ENCODE measurements at regions not wholly inside any gene's neighbourhood (a gene's known extent, or its start where the extent isn't known, plus 50 kb on each side); places are given as distances from the start of the nearest gene placed in this dataset.

GRCh38 chr7:155216475-155217272, 81.0 kb upstream of the INSIG1 start:
- no peak for DNase-seq (ENCODE audit: low read depth)

- DNase-seq (ENCODE audit: low read depth), result no peak
These were observed 80.0 kb upstream of the INSIG1 start for GRCh38 chr7:155217634-155218033.

- DNase-seq (ENCODE audit: low read depth), result no peak
These were observed 79.2 kb upstream of the INSIG1 start for GRCh38 chr7:155218276-155219153.

GRCh38 chr7:155219154-155219531, 78.5 kb upstream of the INSIG1 start:
- no peak for DNase-seq (ENCODE audit: low read depth)

- no peak for DNase-seq (ENCODE audit: low read depth)
These were observed 77.5 kb upstream of the INSIG1 start for GRCh38 chr7:155219947-155220769.

- no peak for DNase-seq (ENCODE audit: low read depth)
These were observed 76.8 kb upstream of the INSIG1 start for GRCh38 chr7:155220903-155221302.

- no peak for DNase-seq (ENCODE audit: low read depth)
These were observed 76.1 kb upstream of the INSIG1 start for GRCh38 chr7:155221547-155221946.

GRCh38 chr7:155222061-155222460, 75.6 kb upstream of the INSIG1 start:
- no peak for DNase-seq (ENCODE audit: low read depth)

- DNase-seq (ENCODE audit: low read depth), result no peak
These were observed 75.1 kb upstream of the INSIG1 start for GRCh38 chr7:155222573-155222972.

GRCh38 chr7:155223021-155223420, 74.7 kb upstream of the INSIG1 start:
- no peak for DNase-seq (ENCODE audit: low read depth)

- DNase-seq (ENCODE audit: low read depth), result no peak
These were observed 74.2 kb upstream of the INSIG1 start for GRCh38 chr7:155223503-155223902.

GRCh38 chr7:155224116-155224811, 73.4 kb upstream of the INSIG1 start:
- DNase-seq (ENCODE audit: low read depth), result no peak

- DNase-seq (ENCODE audit: low read depth), result no peak
These were observed 72.6 kb upstream of the INSIG1 start for GRCh38 chr7:155225095-155225494.

GRCh38 chr7:155225516-155225915, 72.2 kb upstream of the INSIG1 start:
- DNase-seq (ENCODE audit: low read depth), result no peak

GRCh38 chr7:155226261-155227003, 71.2 kb upstream of the INSIG1 start:
- DNase-seq (ENCODE audit: low read depth), result no peak

- DNase-seq (ENCODE audit: low read depth), result no peak
These were observed 70.5 kb upstream of the INSIG1 start for GRCh38 chr7:155227004-155227787.

GRCh38 chr7:155227788-155228458, 69.8 kb upstream of the INSIG1 start:
- DNase-seq (ENCODE audit: low read depth), result no peak

- DNase-seq (ENCODE audit: low read depth), result no peak
These were observed 69.2 kb upstream of the INSIG1 start for GRCh38 chr7:155228459-155228845.

GRCh38 chr7:155228894-155229293, 68.8 kb upstream of the INSIG1 start:
- no peak for DNase-seq (ENCODE audit: low read depth)

All from stimulated activated CD8-positive, alpha-beta memory T cell treated with anti-CD3 and anti-CD28 coated beads, Interleukin-7, amount 100 ng/mL, for 24 hours (primary cell).